Adrenal gland (tissue), 5 donors: ENCODE measurements at regions not wholly inside any gene's neighbourhood (a gene's known extent, or its start where the extent isn't known, plus 50 kb on each side); places are given as distances from the start of the nearest gene placed in this dataset.

ENCODE experiments used
- CTCF ChIP-seq, 6 experiments: fragments of 450-650 bp in 4 of 6; fragments of 200-600 bp in 2 of 6; sonication (generic) in 1 of 6; IDR thresholded peaks; 1 replicate in 5 of 6; 2 replicates in 1 of 6; pipeline versions ENCODE4 v1.5.1 to v1.8.0; 2016 to 2021; ENCODE audit warnings: antibody characterized with exemption in 6 of 6, mild to moderate bottlenecking in 2 of 6, moderate library complexity in 1 of 6
- POLR2A ChIP-seq, 2 donors: fragments of 450-650 bp; IDR thresholded peaks; one replicate each; pipeline ENCODE4 v1.6.1; 2017; ENCODE audit warnings: antibody characterized with exemption in 2 of 2, mild to moderate bottlenecking in 2 of 2, moderate library complexity in 1 of 2
- donor health status: DM: no; HTN: no; CAD: no.

- TF ChIP-seq CTCF (IDR thresholded peaks at IDR 0.05) (no peak), POLR2A (IDR thresholded peaks at IDR 0.05) (no peak)
These were observed 89.1 kb upstream of the GNAO1 start for GRCh38 chr16:56102183-56102686.
